Skin of body (tissue), 1 donor: ENCODE measurements at regions not wholly inside any gene's neighbourhood (a gene's known extent, or its start where the extent isn't known, plus 50 kb on each side); places are given as distances from the start of the nearest gene placed in this dataset.

Experiments used
- DNase-seq: peaks from one replicate; lab custom pipeline; 2025; lab: John Stamatoyannopoulos, UW

GRCh38 chr12:67370979-67371378 is 101.8 kb downstream of the CAND1 start:
- no peak for DNase-seq

- no peak for DNase-seq
These were observed 107.9 kb downstream of the CAND1 start for GRCh38 chr12:67377021-67377420.

- no peak for DNase-seq
These were observed 108.4 kb downstream of the CAND1 start for GRCh38 chr12:67377541-67377940.

GRCh38 chr12:67382241-67382871 is 113.2 kb downstream of the CAND1 start:
- no peak for DNase-seq

- DNase-seq: no peak
These were observed 117.9 kb downstream of the CAND1 start for GRCh38 chr12:67386869-67387565.

GRCh38 chr12:67388331-67389138 is 119.4 kb downstream of the CAND1 start:
- no peak for DNase-seq

- no peak for DNase-seq
These were observed 121.1 kb downstream of the CAND1 start for GRCh38 chr12:67390273-67390672.

GRCh38 chr12:67391034-67391433 is 121.9 kb downstream of the CAND1 start:
- DNase-seq: no peak

GRCh38 chr12:67391656-67392055 is 122.5 kb downstream of the CAND1 start:
- no peak for DNase-seq

GRCh38 chr12:67394550-67394949 is 125.4 kb downstream of the CAND1 start:
- DNase-seq: no peak

GRCh38 chr12:67400742-67401141 is 131.6 kb downstream of the CAND1 start:
- DNase-seq: no peak

- DNase-seq: no peak
These were observed 141.1 kb downstream of the CAND1 start for GRCh38 chr12:67410246-67410645.

- DNase-seq: no peak
These were observed 141.5 kb downstream of the CAND1 start for GRCh38 chr12:67410667-67411067.

- no peak for DNase-seq
These were observed 142.4 kb downstream of the CAND1 start for GRCh38 chr12:67411562-67411961.

- DNase-seq: no peak
These were observed 144.4 kb downstream of the CAND1 start for GRCh38 chr12:67413577-67413976.

- no peak for DNase-seq
These were observed 145.0 kb downstream of the CAND1 start for GRCh38 chr12:67414011-67414715.

- DNase-seq: peak; percentile 66
These were observed 146.3 kb downstream of the CAND1 start for GRCh38 chr12:67415473-67415872.

- DNase-seq: no peak
These were observed 150.7 kb downstream of the CAND1 start for GRCh38 chr12:67419810-67420209.

GRCh38 chr12:67420506-67420905 is 151.3 kb downstream of the CAND1 start:
- no peak for DNase-seq

- no peak for DNase-seq
These were observed 152.9 kb downstream of the CAND1 start for GRCh38 chr12:67422081-67422480.

GRCh38 chr12:67424784-67425183 is 155.6 kb downstream of the CAND1 start:
- DNase-seq: no peak

- no peak for DNase-seq
These were observed 156.2 kb downstream of the CAND1 start for GRCh38 chr12:67425394-67425793.
